Mesodermal cell (in vitro differentiated cells): ENCODE measurements at regions not wholly inside any gene's neighbourhood (a gene's known extent, or its start where the extent isn't known, plus 50 kb on each side); places are given as distances from the start of the nearest gene placed in this dataset.
A peak's percentile ranks its signal among the peaks of the same experiment; 100 is the strongest.

Source experiments
- H3K27ac ChIP-seq: 2 replicates; pipeline ENCODE4 v1.7.0; 2013; ENCODE audit warnings: mild to moderate bottlenecking, low read depth, low read length, moderate library complexity; ENCODE audit not compliant: severe bottlenecking
- H3K36me3 ChIP-seq: 2 replicates; pipeline ENCODE4 v1.7.1; 2013; ENCODE audit warnings: mild to moderate bottlenecking, low read length, moderate library complexity; ENCODE audit not compliant: control insufficient read depth, insufficient read depth
- H3K4me1 ChIP-seq: one replicate; pipeline ENCODE4 v1.7.1; 2013; ENCODE audit warnings: mild to moderate bottlenecking, low read length; ENCODE audit not compliant: insufficient read depth, control insufficient read depth, poor library complexity, severe bottlenecking
- H3K4me3 ChIP-seq: 2 replicates; pipeline ENCODE4 v1.7.0; 2013; ENCODE audit warnings: low read length, control low read depth, mild to moderate bottlenecking; ENCODE audit not compliant: insufficient read depth, poor library complexity, severe bottlenecking; ENCODE audit errors: extremely low read depth
- H3K9me3 ChIP-seq: 2 replicates; pipeline ENCODE4 v1.7.1; 2013; ENCODE audit warnings: mild to moderate bottlenecking, low read length, moderate library complexity; ENCODE audit not compliant: control insufficient read depth
- WGBS, 2 experiments: methylation state at CpG; one replicate each; pipeline ENCODE4 v1.1.5; 2013; ENCODE audit warnings: missing lambda C conversion rate in 2 of 2; ENCODE audit not compliant: insufficient coverage in 2 of 2; 5-methylcytosine and 5-hydroxymethylcytosine counted together

GRCh38 chr16:54506741-54507500 lies 220.3 kb upstream of the IRX3 start:
- Histone ChIP-seq H3K36me3 (no peaks in the 10 kb centered on the region), H3K4me3 (no peak overlapping the region), H3K4me1 (peaks cover 12% of the 10 kb centered on the region), H3K9me3 (no peaks in the 10 kb centered on the region), H3K27ac (peak overlapping the region; percentile 14)
- 58 to 64% methylated on average over 7 to 9 of the region's 11 CpGs for WGBS, 2 experiments

GRCh38 chr16:54506214-54506580 lies 219.6 kb upstream of the IRX3 start:
- Histone ChIP-seq H3K4me3 (no peak overlapping the region), H3K27ac (no peak overlapping the region), H3K36me3 (no peaks in the 10 kb centered on the region), H3K4me1 (peaks cover 6% of the 10 kb centered on the region), H3K9me3 (no peaks in the 10 kb centered on the region)
- WGBS, 2 experiments = 73 to 87% methylated on average over 2 to 5 of the region's 8 CpGs

- no peaks in the 10 kb centered on the region for H3K9me3 ChIP-seq
- peaks cover 6% of the 10 kb centered on the region for H3K4me1 ChIP-seq
- 86 to 90% methylated on average over 2 to 5 of the region's 10 CpGs for WGBS, 2 experiments
- H3K27ac ChIP-seq = no peak overlapping the region
- H3K36me3 ChIP-seq = no peaks in the 10 kb centered on the region
- no peak overlapping the region for H3K4me3 ChIP-seq
Observed at GRCh38 chr16:54505549-54506213, 219.1 kb upstream of the IRX3 start.

GRCh38 chr16:54504372-54504771 lies 217.8 kb upstream of the IRX3 start:
- Histone ChIP-seq H3K36me3 (no peaks in the 10 kb centered on the region), H3K4me1 (peaks cover 6% of the 10 kb centered on the region), H3K9me3 (no peaks in the 10 kb centered on the region), H3K4me3 (no peak overlapping the region), H3K27ac (no peak overlapping the region)
- WGBS, 2 experiments = 57 to 71% methylated on average over 5 to 6 of the region's 12 CpGs

GRCh38 chr16:54503856-54504219 lies 217.3 kb upstream of the IRX3 start:
- Histone ChIP-seq H3K4me1 (peaks cover 6% of the 10 kb centered on the region), H3K36me3 (no peaks in the 10 kb centered on the region), H3K9me3 (no peaks in the 10 kb centered on the region), H3K4me3 (no peak overlapping the region), H3K27ac (no peak overlapping the region)
- 100% methylated on average over 1 of the region's 2 CpGs; no CpG with 5 or more reads in 1 of the 2 experiments for WGBS, 2 experiments

- Histone ChIP-seq H3K4me1 (peaks cover 6% of the 10 kb centered on the region), H3K4me3 (no peak overlapping the region), H3K36me3 (no peaks in the 10 kb centered on the region), H3K9me3 (peaks cover 3% of the 10 kb centered on the region), H3K27ac (no peak overlapping the region)
- 83 to 92% methylated on average over 2 of the region's 9 CpGs for WGBS, 2 experiments
Observed at GRCh38 chr16:54503011-54503855, 216.6 kb upstream of the IRX3 start.

- H3K4me3 ChIP-seq = no peak overlapping the region
- no peak overlapping the region for H3K27ac ChIP-seq
- H3K9me3 ChIP-seq = peaks cover 8% of the 10 kb centered on the region
- 100% methylated on average over 1 of the region's 1 CpG for whole genome bisulfite sequencing, 2 experiments
- peaks cover 6% of the 10 kb centered on the region for H3K4me1 ChIP-seq
- H3K36me3 ChIP-seq = no peaks in the 10 kb centered on the region
Observed at GRCh38 chr16:54501797-54502196, 215.2 kb upstream of the IRX3 start.

- 96 to 100% methylated on average over 3 of the region's 3 CpGs for WGBS, 2 experiments
- Histone ChIP-seq H3K9me3 (peaks cover 8% of the 10 kb centered on the region), H3K27ac (no peak overlapping the region), H3K4me3 (no peak overlapping the region), H3K36me3 (no peaks in the 10 kb centered on the region), H3K4me1 (no peaks in the 10 kb centered on the region)
Observed at GRCh38 chr16:54493594-54493993, 207.0 kb upstream of the IRX3 start.

GRCh38 chr16:54493061-54493460 lies 206.5 kb upstream of the IRX3 start:
- Histone ChIP-seq H3K9me3 (peaks cover 3% of the 10 kb centered on the region), H3K36me3 (no peaks in the 10 kb centered on the region), H3K27ac (no peak overlapping the region), H3K4me3 (no peak overlapping the region), H3K4me1 (no peaks in the 10 kb centered on the region)
- WGBS, 2 experiments = 100% methylated on average over 1 of the region's 2 CpGs

GRCh38 chr16:54490112-54490488 lies 203.5 kb upstream of the IRX3 start:
- Histone ChIP-seq H3K36me3 (no peaks in the 10 kb centered on the region), H3K4me1 (no peaks in the 10 kb centered on the region), H3K9me3 (no peaks in the 10 kb centered on the region), H3K4me3 (no peak overlapping the region), H3K27ac (no peak overlapping the region)
- WGBS, 2 experiments = 100% methylated on average over 1 of the region's 2 CpGs; no CpG with 5 or more reads in 1 of the 2 experiments
